OCI-LY7 (cell line): ENCODE measurements at regions not wholly inside any gene's neighbourhood (a gene's known extent, or its start where the extent isn't known, plus 50 kb on each side); places are given as distances from the start of the nearest gene placed in this dataset.

Source experiments
- CTCF ChIP-seq: fragments of 200-600 bp; sonication (generic); conservative IDR thresholded peaks from 2 replicates; pipeline ENCODE4 v1.5.1; 2014; ENCODE audit warnings: mild to moderate bottlenecking, antibody characterized with exemption, low read length, moderate library complexity, mixed read lengths
- EZH2phosphoT487 ChIP-seq: fragments of 200-600 bp; sonication (generic); IDR thresholded peaks from 2 replicates; pipeline ENCODE4 v1.6.1; 2018; ENCODE audit warnings: low read depth, borderline replicate concordance, mild to moderate bottlenecking, mixed run types, antibody characterized with exemption, low read length, moderate library complexity, mixed read lengths

GRCh38 chr12:73374360-73374759 lies 1102.2 kb downstream of the TRHDE start:
- TF ChIP-seq CTCF (no peak), EZH2phosphoT487 (no peak)
